ES-I3 (cell line): ENCODE measurements at regions not wholly inside any gene's neighbourhood (a gene's known extent, or its start where the extent isn't known, plus 50 kb on each side); places are given as distances from the start of the nearest gene placed in this dataset.

ENCODE experiments used
- H3K36me3 ChIP-seq: 2 replicates; pipeline ENCODE4 v1.6.1; 2013; ENCODE audit warnings: mild to moderate bottlenecking, low read length, control low read depth, moderate library complexity; ENCODE audit not compliant: insufficient read depth
- H3K4me1 ChIP-seq: 2 replicates; pipeline ENCODE4 v1.6.1; 2013; ENCODE audit warnings: mild to moderate bottlenecking, control low read depth, low read length; ENCODE audit not compliant: insufficient read depth
- H3K9ac ChIP-seq: 2 replicates; pipeline ENCODE4 v1.6.1; 2013; ENCODE audit warnings: low read depth, mild to moderate bottlenecking, low read length, moderate library complexity
- H3K9me3 ChIP-seq: 2 replicates; pipeline ENCODE4 v1.6.1; 2013; ENCODE audit warnings: mild to moderate bottlenecking, low read length, moderate library complexity; ENCODE audit not compliant: control insufficient read depth, insufficient read depth

DNA sequence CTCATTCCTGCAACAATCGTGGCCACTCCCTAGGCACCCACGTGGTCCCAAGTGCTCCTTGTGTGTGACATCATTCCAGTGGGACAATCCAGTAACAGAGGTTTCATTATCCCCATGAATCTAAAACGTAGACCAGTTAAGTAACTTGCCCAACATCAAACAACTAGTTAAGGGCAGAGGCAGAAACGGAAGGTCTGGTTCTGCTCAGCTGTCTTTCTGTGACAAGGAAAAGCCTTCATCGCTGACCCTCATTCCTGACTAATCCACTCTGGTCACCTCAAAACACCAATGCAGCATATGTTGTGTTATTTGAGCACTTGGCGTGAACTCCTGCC lies 261.4 kb upstream of the JARID2 start:
- Histone ChIP-seq H3K9me3 (no peaks in the 10 kb centered on the region; the same call in none of the 2 replicates), H3K9ac (no peak overlapping the region), H3K4me1 (peaks cover 13% of the 10 kb centered on the region; the same call in 1 of the 2 replicates), H3K36me3 (peaks cover 8% of the 10 kb centered on the region; the same call in 1 of the 2 replicates)

DNA sequence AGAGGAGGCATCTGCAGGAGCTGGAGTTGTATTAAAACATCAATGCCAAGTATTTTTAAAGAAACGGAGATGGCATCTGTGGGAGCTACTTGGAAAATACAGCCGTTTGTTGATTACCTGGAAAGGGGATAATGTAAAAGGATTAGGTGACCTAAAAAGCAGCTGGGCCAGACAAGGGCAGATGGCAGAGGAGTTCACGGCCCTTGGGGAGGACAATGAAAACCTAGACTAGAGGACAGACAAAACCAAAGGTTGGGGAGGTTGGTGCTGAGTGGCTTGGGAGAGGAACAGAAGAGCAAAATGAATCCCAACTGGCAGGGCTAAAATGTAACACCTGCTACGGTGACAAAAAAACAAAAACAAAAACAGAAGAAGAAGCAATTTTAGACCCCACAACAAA lies 260.5 kb upstream of the JARID2 start:
- Histone ChIP-seq H3K9me3 (no peaks in the 10 kb centered on the region; the same call in none of the 2 replicates), H3K36me3 (peaks cover 8% of the 10 kb centered on the region; the same call in 1 of the 2 replicates), H3K4me1 (peaks cover 13% of the 10 kb centered on the region; the same call in 1 of the 2 replicates), H3K9ac (no peak overlapping the region)

DNA sequence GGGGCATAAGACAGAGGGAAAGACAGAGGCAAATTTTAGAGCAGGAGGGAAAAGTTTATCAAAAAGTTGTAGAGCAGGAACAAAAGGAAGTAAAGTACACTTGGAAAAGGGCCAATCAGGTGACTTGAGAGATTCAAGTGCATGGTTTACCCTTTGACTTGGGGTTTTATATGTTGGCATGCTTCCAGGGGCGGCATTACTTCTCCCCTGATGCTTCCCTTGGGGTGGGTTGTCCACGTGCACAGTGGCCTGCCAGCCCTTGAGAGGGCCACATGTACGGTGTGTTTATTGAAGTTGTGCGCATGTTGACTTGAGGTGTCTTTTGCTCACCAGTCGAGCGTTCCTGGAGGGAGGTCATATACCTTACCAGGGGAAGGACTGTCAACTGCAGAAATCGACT lies 259.5 kb upstream of the JARID2 start:
- no peaks in the 10 kb centered on the region; the same call in none of the 2 replicates for H3K9me3 ChIP-seq
- H3K9ac ChIP-seq = no peak overlapping the region
- H3K4me1 ChIP-seq = peaks cover 13% of the 10 kb centered on the region; the same call in 1 of the 2 replicates
- H3K36me3 ChIP-seq = peaks cover 8% of the 10 kb centered on the region; the same call in 1 of the 2 replicates

DNA sequence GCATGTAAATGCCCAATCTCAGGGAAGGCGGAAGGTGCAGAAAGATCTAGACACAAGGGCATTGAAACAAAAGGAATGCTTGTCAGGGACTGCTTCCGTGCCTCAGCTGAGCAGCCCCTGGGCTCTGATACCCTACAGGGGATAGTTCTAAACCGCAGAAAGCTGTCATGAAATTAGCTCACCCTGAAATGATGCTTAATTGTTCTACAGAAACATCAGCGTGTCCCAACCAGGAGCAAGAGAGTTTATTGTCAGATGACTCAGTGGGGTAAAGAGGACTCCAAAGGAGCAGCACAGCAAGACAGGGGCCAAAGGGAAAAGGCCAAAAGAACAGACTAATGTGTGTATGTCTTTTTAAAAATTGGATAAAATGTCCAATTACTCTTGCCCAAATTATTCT lies 258.4 kb upstream of the JARID2 start:
- Histone ChIP-seq H3K9ac (no peak overlapping the region), H3K9me3 (no peaks in the 10 kb centered on the region; the same call in none of the 2 replicates), H3K4me1 (peaks cover 13% of the 10 kb centered on the region; the same call in 1 of the 2 replicates), H3K36me3 (peaks cover 13% of the 10 kb centered on the region)

DNA sequence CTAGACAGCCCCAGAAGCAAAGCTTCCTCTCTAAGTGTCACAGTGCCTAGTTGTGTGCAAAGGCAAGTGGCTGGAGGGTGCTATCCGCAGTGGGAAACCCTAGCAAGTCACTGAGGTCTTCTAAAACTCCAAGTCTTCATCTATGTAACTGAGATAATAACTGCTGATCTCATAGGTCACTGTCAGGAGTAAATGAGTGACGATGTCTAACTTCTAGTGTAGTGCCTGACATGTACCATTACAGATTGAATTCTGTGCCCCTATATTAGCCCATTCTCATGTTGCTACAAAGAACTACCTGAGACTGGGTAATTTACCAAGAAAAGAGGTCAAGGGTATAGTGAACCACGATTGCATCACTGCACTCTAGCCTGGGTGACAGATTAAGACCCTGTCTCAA lies 253.5 kb upstream of the JARID2 start:
- H3K36me3 ChIP-seq = peaks cover 9% of the 10 kb centered on the region
- H3K4me1 ChIP-seq = no peaks in the 10 kb centered on the region
- no peak overlapping the region for H3K9ac ChIP-seq
- H3K9me3 ChIP-seq = no peaks in the 10 kb centered on the region

DNA sequence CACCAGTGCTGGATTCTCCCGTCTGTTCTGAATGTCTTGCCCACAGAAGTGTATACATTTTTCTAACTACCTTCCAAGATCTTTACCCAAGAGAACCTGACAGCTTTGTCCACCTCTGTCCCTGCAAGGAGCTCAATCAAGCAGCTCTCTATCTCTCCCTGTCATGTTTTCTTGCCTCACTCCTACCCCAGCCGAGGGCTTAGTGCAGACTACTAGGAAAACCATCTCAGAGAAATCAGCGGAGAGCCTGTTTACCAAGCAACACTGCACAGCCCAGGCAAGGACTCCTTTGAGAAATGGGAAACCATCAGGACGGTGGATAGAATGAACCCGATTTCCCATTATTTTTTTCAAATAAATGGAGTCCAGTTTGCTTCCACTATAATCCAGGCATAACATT lies 250.7 kb upstream of the JARID2 start:
- H3K9ac ChIP-seq = no peak overlapping the region
- H3K36me3 ChIP-seq = peaks cover 12% of the 10 kb centered on the region
- H3K9me3 ChIP-seq = no peaks in the 10 kb centered on the region
- no peaks in the 10 kb centered on the region for H3K4me1 ChIP-seq

DNA sequence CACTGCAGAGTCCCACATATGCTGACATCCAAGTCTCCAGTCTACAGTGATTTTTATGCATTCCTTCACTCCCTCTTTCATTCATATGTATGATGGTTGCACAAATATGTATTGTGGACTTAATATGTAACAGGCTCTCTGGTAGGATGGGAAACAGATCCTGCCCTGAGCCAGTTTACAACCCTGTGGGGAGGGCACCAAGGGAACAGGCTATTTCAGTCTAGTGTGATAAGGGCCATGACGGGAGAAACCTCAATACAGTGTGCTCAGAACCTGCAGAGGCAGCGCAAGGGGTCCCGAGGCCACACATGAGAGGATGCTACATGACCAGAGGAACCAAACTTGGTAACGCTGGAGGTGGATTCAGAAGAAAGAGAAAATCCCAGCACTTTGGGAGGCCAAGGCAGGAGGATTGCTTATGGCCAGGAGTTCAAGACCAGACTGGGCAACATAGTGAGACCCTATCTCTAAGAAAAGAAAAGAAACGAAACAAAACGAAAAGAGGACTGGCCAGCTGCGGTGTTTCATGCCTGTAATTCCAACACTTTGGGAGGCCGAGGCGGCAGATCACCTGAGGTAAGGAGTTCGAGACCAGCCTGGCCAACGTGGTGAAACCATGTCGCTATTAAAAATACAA lies 249.8 kb upstream of the JARID2 start:
- no peak overlapping the region for H3K9ac ChIP-seq
- H3K9me3 ChIP-seq = no peaks in the 10 kb centered on the region
- peaks cover 12% of the 10 kb centered on the region for H3K36me3 ChIP-seq
- H3K4me1 ChIP-seq = no peaks in the 10 kb centered on the region

DNA sequence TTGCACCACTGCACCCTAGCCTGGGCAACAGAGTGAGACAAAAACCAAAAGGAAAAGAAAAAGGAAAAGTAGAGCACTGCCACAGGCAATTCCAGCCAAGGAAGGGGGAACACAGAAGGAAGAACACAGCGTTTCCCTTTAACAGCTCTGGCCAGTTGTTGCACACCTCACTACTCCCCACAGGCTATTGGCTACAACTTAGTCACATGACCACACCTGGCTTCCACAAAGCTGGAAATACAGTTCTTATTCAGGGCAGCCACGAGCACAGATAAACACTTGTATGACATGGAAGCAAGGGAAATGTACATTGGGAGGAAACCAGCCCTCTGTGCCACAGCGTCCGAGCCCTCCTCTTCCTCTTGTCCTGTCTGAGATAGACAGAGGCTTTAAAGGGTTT lies 249.0 kb upstream of the JARID2 start:
- no peaks in the 10 kb centered on the region for H3K9me3 ChIP-seq
- H3K36me3 ChIP-seq = peaks cover 12% of the 10 kb centered on the region
- H3K9ac ChIP-seq = no peak overlapping the region
- H3K4me1 ChIP-seq = no peaks in the 10 kb centered on the region

DNA sequence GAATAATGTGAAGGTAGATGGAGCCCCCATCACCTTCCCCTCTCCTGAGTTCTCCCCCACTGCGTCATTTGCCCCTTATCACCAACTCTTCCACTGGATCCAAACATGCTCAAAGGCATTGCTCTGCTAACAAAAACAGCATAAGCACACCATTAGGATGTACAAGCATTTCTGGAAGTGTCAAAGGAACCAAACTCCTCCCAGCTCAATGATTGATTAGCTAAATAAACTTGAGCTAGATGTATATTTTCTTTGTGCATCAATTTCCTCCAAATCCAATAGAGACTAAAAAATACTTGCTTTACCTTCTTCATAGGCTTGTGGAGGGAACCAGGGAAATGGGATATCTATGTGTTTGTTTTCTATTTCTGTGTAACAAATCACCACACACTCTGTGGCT lies 248.4 kb upstream of the JARID2 start:
- H3K4me1 ChIP-seq = no peaks in the 10 kb centered on the region
- peaks cover 10% of the 10 kb centered on the region for H3K36me3 ChIP-seq
- no peaks in the 10 kb centered on the region for H3K9me3 ChIP-seq
- no peak overlapping the region for H3K9ac ChIP-seq

DNA sequence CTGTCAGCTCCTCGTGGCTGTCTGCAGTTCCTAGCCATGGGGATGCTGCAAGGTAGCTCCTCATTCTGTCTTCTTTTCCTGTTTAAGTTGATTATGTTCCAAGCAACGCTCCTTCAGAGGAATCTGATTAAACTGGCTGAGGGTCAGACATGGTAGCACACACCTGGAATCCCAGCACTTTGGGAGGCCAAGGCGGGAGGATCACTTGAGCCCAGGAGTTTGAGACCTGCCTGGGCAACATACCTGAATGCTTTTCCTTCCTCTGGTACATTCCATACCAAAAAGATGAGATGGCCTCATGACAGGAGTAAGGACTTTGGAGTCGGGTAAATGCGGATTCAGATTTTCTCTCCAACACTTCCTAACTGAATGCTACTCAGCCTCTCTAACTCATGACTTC lies 246.8 kb upstream of the JARID2 start:
- Histone ChIP-seq H3K9me3 (no peaks in the 10 kb centered on the region), H3K4me1 (no peaks in the 10 kb centered on the region), H3K36me3 (peaks cover 6% of the 10 kb centered on the region), H3K9ac (no peak overlapping the region)

DNA sequence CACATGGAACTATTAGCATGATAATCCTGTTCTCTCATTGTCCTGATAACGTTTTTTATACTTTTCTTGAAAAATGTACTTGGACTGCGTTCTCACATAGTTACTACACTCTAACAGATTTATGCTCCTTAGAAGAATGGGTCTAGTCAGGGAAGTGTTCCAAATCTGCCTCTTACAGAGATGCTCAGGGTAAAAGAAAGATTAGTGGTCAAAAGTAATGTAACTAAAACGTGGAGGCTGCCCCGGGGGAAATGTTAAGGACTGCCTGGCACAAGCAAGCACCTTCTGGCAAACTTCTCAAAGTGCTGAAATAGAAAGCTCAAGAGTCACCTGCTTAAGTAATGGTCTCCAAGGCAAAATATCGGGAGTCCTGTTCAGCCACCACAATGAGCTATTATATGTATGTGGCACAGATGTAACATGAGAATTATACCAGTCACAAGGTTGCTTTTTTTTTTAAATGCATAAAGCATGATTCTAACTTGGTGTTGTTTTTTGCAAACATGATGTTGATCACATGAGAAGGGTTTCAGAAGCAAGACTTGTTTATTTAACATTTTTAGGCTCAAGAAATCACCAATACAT lies 244.5 kb upstream of the JARID2 start:
- Histone ChIP-seq H3K36me3 (peaks cover 15% of the 10 kb centered on the region), H3K4me1 (no peaks in the 10 kb centered on the region), H3K9me3 (no peaks in the 10 kb centered on the region), H3K9ac (no peak overlapping the region)

DNA sequence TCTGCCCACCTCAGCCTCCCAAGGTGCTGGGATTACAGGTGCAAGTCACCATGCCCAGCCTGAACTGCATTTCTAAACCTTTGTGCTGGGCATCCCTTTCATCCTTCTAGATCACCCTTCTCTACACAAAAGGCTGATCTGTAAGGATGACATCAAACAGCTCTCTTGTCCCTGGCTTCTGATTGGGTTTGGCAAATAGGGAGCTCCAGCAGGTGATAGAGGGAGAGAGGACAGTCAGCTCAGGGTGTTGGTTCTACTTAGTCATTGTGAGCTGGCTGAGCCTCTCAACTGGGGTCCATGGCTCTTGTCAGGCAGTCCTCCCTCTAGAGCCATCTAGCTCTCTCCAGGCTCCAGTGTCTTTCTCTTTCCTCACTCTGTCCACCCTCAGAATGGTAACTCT lies 237.6 kb upstream of the JARID2 start:
- Histone ChIP-seq H3K9ac (no peak overlapping the region), H3K4me1 (no peaks in the 10 kb centered on the region), H3K9me3 (no peaks in the 10 kb centered on the region), H3K36me3 (peaks cover 9% of the 10 kb centered on the region; the same call in 1 of the 2 replicates)

DNA sequence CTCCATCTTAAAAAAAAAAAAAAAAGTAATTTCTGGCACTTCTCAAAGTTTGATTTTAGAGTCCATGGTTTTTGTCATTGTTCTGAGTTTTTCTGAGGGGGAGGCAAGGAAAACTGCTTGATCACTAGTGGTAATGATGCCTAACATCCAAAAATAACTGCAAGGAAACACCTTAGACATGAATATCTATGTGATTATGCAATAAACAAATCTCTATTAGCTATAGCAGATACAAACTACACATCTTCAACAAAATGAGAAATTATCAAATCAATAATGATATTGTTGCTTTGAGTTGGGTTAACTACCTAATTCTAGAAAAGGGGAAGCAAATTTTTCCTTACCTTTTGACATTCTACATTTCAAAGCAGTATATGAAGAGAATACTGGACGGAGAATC lies 230.9 kb upstream of the JARID2 start:
- Histone ChIP-seq H3K9me3 (no peaks in the 10 kb centered on the region), H3K4me1 (peaks cover 16% of the 10 kb centered on the region), H3K9ac (no peak overlapping the region), H3K36me3 (no peaks in the 10 kb centered on the region; the same call in 1 of the 2 replicates)

DNA sequence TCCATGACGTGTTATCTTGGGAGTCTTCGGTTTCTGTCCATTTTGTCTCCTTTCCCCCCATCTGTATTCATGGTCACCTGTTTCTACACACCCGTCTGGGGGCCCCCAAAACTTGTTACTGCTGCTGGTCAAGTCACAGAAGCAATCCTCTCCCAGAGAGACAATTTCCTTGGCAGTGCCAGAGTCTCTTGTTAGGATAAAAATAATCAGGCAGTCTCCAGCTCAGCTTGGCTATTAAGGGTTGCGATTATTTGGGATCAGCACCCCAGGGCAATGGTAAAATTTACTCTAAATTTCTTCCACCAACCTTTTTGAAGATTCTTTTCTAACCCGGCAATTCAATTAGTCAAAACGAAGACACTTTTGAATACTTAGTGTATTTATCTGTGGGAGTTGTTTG lies 229.1 kb upstream of the JARID2 start:
- H3K4me1 ChIP-seq = peaks cover 16% of the 10 kb centered on the region
- H3K9ac ChIP-seq = peak overlapping the region; percentile 26; the same call in 1 of the 2 replicates
- no peaks in the 10 kb centered on the region for H3K9me3 ChIP-seq
- no peaks in the 10 kb centered on the region; the same call in 1 of the 2 replicates for H3K36me3 ChIP-seq

DNA sequence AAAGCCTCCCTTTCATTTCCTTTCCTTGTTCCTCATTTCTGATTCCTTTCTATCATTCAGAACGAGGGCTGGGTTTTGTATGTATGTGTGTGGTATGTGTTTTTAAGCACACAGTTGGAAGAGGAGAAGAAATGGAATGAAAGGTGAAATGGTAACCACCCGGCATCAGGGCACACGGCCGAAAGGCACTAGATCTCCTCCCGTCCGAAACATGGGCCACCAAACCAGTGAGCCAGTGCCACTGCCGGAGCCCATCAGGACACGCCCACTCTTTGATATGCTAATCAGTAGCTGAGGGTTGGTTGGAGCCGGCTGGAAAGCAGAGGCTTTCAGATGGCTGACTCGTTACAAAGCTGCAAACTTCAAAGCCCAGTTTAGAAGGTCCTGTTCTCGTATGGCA lies 228.6 kb upstream of the JARID2 start:
- Histone ChIP-seq H3K36me3 (no peaks in the 10 kb centered on the region; the same call in 1 of the 2 replicates), H3K4me1 (peaks cover 19% of the 10 kb centered on the region), H3K9ac (peak overlapping the region; percentile 26; the same call in 1 of the 2 replicates), H3K9me3 (no peaks in the 10 kb centered on the region)
